HK-2 (cell line): ENCODE measurements at regions not wholly inside any gene's neighbourhood (a gene's known extent, or its start where the extent isn't known, plus 50 kb on each side); places are given as distances from the start of the nearest gene placed in this dataset.
"Not testable (repeated sequence)": the region's sequence is repeated elsewhere in the genome, so short reads cannot be mapped to it uniquely, and the experiment has no call there.

Experiments
- DNase-seq: peaks from one replicate; pipeline ENCODE4 v3.0.0-alpha.2; 2018; ENCODE audit not compliant: unreplicated experiment

DNA sequence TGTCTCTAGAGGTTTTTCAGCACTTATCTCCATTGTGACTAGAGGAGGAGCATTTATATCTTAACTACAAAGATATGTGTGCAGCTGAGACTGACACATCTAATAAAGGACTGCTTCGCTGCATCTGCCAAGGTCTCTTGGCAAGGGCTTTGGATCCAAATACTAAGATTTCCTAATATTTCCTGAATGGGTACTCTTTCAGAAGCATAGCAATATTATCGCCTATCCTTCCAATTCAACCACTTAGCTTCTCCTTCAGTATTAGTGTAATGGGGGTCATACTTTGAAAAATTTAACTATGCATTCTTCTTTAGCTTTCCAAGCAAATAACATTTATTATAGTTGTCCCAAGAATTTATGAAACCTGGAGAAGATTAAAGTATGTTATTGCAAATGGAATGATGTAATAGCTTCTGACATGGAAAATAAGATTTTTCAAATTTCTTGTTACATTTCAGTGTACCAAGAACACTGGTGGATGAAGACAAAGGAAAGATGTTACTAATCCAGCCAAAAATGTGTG, 243.0 kb upstream of the PDE3A start:
- no peak for DNase-seq

DNA sequence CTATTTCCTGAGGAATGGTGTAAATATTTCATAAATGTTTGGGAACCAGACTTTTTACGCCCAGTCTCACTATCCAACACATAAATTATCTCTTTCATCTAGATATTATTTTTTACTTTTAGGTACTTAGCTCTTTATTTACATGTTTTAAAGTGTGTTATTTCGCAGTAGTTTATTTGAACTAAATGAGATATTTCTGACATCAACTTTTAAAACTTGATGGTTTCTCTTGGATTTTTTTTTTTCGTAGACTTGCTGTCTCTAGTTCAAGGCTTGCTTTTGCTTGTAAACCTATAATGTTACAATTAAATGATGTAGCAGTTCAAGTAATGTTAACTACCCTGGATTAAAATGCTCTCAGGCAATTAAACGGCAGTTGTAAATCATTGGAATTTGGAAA, 241.7 kb upstream of the PDE3A start:
- no peak for DNase-seq

DNA sequence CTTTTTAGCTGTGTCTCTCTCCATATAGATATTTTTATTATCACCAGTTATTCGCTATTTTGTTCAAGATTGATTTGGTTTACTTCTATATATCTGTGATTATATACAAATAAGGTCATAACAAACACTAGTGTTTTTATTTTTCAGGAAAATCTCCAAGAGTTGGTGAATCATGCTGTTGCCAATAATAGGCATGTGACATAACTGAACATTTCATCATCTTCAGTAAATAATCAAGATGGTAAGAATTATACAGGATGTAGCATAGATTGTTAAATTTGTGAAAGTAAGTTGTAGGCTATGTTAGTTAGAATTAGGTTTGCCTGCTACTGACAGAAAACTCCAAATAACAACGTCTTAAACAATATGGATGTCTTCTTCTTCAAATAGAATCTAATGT, 240.9 kb upstream of the PDE3A start:
- no peak for DNase-seq

DNA sequence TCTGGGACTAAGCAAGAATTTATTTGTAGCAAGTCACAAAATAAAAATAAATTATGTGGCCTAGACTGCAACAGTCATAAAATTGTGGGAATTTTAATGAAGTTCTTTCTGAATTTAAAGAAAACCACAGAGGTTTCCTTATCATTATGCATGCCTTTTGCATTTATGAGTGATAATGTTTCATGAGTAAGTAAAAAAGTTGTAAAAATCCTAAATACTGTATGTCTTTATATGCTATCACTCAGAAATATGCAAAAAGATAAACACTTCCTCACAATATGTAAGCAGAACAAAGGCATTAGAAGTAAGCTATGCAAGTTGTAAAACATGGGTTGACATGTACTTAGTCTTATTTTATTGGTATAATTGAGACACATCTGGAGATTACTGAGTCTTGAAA, 239.4 kb upstream of the PDE3A start:
- DNase-seq: no peak

DNA sequence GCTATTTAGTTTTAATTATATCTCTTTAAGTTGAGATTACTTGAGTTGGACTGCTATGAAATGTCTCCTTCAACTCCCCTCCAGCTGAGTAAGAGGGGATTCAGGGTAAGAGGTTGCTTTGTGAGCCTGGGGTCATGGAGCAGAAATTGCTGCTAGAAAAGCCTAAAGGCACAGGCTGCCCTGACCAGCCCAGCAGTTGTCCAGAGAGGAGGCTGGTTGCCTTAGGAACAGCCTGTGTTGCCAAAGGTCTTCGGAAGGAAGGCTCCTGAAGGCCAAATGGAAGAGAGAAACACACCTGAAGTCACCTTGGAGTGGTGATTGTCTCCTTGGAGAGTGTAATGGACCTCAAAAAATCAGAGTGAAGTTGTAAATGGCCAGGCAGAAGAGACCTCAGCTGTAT, 235.5 kb upstream of the PDE3A start:
- no peak for DNase-seq

DNA sequence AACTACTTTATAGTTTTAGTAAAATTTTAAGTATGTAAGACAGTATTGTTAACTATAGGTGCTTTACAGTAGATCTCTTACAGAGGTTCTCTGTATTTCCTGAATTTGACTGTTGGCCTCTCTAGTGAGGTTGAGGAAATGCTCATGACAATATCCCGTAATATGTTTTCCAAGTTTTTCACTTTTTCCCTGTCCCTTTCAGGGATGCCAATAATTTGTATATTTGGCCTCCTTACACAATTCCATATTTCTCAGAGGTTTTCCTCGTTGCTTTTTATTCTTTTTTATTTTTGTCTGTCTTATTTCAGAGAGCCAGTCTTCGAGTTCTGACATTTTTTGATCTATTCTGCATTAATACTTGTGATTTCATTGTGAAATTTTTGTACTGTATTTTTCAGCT, 233.7 kb upstream of the PDE3A start:
- no peak for DNase-seq

DNA sequence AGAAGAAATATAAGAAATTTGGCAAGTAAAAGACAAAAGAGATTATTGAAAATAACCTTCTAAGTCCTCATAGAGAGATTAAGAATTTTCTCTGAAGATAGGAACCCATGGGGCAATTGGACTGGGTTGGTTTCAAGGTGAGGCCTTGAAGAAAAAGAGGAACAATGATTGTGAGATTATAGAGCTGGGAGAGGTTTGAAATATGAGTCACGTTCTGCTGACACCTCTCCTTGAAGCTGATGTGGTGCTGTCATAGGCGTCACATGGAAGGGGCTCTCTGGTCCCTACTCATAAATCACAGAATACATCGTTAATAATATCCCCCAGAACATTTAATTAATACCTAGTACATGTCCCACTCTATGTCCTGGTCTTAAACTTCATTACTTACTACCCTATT, 227.6 kb upstream of the PDE3A start:
- no peak for DNase-seq

DNA sequence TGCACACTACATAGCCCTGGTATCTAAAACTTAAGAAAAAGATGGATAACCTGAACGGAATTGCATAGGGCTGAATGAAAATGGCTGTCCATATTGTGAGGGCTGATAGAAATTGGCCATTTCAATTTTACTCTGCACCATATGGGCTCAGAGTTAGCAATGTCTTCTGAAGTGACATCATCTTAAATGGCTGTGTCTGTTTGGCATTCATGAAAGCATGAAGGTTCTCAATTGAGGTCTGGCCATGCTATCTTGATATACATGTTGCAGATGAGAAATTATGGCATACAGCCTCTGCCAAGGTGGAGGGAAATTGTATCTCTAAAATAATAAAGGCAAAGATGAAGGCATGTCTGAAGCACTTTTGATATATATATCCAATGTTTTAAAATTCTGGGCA, 226.0 kb upstream of the PDE3A start:
- no peak for DNase-seq

DNA sequence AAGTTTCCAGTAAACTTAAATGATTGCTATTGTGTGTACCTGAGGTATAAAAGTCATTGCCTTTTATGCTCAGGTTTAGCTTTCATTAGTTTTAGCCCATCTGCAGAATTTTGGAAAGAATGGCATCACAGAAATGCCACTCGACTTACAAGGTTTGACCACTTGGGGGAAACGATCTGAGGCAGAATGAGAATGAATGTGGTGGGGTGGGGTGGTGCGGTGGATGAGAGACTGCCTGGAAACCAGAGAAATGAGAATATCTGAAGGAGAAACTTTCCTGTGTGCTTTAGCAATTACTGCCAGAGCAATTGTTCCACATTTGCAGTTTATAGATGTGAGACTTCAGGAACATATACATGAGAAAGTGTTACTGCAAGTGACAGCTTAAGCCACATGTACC, 225.4 kb upstream of the PDE3A start:
- no peak for DNase-seq

DNA sequence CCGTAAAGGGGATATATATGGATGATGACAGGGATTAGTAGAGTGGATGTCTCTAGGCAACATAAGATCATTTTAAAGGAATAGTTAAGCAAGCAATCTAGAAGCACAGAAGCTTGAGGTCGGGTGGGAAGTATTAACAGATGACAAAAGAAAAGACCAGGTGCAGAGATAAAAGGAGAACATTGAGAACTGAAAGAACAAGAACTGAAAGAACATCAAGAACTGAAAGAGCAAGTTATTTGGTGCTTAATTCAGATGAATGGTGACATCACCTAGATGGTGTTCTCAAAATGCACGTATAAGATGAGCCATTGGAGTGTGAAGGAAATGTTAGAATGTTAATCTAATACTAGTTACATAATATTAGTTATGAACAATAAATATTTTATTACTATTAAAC, 224.0 kb upstream of the PDE3A start:
- no peak for DNase-seq

DNA sequence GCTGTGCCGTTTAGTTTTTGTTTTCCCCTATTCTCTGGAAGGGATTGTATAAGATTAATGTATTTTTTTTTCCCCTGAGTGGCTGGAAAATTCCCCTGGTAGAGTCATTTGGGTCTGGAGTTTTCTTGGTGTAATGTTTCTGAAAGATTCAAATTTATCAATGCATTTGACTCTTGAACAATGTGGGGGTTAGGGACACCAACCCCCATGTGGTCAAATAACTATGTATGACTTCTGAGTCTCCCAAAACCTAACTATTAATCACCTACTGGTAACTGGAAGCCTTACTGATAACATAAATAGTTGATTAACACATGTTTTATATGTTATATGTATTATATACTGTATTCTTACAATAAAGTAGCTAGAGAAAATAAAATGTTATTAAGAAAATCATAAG, 220.1 kb upstream of the PDE3A start:
- DNase-seq: no peak

DNA sequence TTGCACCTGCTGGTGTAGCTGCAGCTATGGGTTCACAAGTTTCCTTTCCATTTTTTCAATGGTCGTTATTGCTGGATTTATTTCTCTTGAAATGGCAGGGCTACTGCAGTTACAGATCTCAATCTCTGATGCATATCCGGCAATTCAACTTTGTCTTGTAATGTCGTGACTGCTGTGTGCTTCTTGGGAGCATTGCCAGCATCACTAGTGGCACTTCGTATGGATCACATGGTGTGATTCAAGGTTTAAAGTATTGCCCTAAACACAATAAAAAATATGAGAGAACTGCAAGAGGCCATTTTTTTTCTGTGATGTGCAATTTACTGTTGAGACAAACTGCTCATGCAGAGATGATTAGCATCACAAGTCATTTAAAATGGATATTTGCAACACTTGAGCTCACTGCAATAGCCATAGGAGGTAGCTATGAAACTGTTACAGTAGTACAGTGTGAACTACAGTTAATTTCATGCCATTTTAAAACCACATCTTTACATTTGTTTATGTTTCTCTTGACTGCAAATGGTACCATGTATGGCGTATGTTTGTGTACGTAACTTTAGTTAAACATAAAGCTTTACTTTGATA, 217.4 kb upstream of the PDE3A start:
- DNase-seq: no peak

DNA sequence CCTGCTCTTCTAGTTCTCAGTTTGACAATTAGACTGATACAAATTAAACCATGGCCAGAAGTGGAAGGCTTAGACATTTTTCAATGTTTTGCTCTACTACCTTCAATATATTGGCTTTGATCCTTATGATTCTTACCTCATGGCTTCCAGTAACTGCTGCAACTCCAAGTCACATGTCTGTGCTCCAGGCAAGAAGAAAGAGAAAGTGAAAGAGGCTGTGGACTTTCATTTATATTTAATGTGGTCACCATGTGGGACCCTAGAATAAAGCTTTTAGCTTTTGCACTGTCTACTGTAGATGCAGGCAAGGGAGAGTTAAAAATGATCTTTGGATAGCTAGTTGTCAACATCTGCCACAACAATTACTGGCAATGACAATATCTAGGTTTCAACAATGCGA, 214.3 kb upstream of the PDE3A start:
- no peak for DNase-seq

DNA sequence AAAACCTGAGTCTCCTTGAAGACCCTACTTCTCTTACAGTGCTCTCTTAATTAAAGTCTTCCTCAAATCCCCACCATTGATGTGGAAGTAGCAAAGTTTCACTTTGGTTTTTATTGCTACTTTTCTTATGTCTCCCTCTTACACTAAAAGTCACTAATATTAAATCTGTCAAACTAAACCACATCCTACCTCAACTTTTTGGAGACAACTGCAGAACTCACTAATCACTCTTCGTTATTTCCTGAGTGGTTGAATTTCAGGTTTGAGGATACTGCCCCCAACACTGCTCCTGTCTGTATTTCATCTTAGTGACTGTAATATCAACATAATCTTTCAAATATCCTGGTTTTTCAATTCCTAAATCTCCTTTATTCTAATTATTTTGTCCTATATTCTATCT, 213.0 kb upstream of the PDE3A start:
- no peak for DNase-seq

DNA sequence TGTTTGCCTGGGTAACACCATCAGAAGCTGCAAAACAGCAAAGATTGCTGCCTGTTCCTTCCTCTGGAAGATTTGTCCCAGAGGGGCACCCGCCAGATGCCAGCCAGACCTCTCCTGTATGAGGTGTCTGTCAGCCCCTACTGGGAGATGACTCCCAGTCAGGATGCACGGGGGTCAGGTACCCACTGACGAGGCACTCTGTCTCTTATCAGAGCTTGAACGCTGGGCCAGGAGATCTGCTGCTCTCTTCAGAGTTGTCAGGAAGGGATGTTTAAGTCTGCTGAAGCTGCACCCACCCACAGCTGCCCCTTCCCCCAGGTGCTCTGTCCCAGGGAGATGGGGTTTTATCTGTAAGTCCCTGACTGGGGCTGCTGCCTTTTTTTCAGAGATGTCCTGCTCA, 207.4 kb upstream of the PDE3A start:
- DNase-seq: not testable (repeated sequence)

DNA sequence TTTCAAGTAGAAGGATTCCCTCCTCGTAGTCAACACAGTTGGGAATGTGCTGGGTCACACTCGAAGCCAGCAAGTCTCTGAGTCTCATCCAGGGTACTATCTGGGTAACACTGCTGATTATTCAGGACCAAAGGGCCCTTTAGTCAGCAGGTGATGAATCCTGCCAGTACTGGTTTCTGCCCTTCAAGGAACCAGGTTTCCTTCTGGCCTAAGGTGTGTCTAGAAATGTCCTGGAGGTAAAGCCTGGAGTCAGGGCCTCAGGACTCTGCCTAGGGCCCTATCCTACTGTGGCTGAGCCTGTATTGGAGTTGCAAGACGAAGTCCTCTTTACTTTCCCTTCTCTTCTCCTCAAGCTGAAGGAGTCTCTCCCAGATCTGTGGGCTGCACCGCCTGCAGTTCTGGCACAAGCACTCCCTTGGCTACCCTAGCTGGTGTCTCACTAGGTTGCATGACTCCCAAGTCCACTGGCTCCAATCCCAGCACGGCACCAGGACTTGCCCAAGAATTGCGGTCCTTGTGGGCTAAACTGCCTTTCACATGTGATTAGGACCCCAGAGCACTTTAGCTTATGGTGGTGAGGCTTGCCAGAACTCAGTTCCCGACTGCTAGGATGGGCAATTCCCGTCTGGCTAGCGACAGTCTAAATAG, 193.7 kb upstream of the PDE3A start:
- DNase-seq: no peak

DNA sequence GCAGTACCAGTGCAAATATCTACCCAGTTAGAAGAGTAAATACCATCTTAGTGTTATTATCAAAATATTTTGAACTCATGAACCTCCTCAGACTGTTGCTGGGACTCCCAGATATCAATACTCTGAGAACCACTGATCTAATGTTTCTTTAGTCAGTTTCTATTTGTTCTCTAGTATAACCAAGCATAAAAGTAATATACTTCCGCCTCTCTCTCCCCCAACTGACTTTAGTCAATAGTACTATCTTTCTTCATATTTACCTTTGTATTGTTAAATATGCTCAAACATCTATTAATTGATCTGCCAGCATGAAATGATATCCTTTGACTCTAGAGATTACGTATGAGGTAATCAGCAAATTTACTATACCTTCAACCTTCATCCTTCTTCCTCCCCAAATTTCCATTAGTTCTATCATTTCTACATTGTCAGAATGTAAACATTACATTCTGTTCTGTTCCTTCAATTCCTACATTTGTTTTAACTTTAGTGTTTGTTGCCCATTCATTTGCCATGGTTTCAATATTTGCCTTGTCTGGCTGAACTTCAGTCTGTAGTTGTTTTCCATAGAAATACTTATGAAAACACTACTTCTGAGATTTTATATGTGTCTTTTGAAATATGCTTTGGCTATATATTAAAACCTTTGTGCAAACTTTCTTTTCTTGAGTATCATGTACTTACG, 192.5 kb upstream of the PDE3A start:
- DNase-seq: no peak

DNA sequence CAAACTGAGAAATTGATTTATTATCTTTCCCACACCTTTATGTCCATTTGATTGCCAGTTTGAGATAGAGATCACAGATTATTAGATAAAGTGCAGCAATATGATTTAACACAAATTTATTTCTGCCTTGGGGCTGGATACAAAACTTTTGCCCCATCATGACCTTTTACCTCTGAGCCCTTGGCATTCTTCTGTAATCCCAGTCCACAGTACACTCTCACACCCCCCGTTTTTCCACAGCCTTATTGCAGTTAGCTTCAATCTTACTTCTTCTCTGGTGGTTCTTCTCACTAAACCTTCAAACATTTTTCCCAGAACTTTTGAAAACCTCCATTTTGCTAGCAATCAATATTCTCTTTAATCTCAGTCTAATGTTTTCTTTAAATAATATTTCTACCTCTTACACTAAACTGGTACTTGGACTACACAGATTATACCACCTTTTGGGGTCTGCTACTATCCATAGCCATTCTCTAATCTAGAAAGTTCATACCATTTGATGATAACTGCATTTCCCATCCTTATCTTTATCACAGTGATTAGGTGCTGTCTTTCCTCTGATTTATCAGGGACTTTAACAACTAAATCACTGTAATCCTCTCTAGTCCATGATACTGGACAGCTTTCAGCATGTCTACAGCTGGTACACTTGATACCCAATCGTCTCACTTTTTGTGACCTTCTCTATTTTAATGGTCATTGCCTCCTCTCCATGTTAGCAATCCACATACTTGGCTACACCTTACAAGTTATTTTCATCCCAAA, 186.7 kb upstream of the PDE3A start:
- no peak for DNase-seq

DNA sequence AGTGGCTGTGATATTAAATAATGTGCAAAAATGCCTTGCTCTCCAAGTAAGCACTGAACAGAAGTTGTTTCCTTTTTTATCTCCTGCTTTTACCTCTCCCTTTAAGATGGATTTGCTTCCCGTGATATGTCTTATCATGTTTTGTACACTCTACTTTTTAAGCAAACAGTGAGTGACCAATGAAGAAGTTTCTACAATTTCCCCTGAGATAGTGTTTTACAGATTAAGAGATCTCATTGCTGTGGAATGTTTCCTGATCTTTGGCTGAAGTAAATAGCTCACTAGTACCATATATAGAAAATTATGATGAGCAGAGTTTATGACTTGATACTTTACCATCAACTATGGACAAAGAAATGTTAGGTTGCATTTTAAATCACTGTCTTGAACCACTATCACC, 184.8 kb upstream of the PDE3A start:
- DNase-seq: no peak

DNA sequence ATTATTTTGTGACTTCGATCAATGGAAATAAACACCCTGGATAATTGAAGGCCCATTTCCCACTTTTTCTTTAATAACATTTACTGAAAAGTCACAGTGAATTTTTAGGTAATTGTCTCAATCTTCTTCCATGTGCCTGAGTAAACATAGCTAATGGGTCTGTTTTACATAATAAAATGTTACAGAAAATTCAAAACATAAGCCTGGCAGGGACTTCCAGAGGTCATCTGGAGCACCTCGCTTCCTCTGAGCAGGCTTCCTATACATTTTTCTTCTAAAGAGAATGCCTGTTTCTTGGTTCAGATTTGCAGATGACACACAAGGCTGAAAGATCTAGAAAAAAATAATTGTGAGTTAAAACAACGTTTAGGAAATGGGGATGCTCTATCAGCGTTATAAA, 183.8 kb upstream of the PDE3A start:
- DNase-seq: no peak

DNA sequence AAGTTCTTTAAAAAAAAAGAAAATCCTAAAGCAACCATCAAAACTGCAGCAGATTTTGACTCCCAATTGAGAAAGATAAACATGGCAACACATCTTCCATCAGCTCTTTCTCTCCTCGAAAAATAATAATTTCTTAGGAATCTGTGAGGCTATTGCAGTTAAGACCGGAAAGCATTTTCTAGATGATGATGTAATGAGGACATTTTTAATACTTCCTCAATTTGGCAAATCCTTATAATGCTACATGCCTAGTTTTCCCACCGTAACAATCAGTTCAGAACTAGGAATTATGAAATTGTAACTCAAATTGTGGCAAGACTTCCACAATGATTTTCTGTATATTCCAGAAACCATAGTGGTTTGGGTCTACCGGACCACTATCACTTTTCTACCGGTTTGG, 180.9 kb upstream of the PDE3A start:
- DNase-seq: no peak

DNA sequence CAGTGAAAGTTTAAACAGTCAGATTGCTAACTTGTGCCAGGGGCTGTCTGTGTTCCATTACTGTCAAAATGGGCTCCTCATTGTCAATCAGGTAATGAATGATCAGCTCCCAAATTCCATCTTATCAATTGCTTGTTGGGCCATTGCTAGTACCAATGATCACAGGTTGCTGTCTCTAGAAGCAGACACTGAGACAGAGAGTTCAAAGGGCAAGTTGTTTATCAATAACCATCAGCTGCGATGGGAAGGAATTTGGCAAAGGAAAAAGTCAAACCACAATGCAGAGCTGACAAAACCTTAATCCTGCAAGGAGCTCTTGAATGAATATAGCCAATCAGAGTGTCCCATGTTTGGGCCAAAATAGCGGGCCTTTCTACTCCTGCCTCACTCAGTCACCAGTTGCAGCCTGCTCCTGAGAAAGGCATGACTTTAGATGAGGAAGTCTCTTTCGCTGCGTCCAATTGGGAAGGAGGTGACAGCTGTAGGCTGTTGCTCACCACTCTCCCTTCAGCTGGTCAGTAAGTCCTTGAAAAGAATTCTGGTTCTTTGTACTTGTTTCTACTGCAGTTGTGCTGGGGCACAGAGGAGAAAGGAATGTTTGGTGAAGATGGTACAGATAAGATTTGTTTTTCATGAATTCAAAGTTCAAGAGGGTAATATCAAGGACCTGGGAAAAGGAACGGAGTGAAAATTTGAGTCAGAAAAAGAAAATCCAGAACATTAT, 179.2 kb upstream of the PDE3A start:
- DNase-seq: no peak
